OCI-LY3 (cell line): ENCODE measurements at regions not wholly inside any gene's neighbourhood (a gene's known extent, or its start where the extent isn't known, plus 50 kb on each side); places are given as distances from the start of the nearest gene placed in this dataset.

Experiments used
- EZH2phosphoT487 ChIP-seq: fragments of 200-600 bp; shearing (Covaris generic); IDR thresholded peaks from 2 replicates; pipeline ENCODE4 v1.6.1; 2018; ENCODE audit warnings: antibody characterized with exemption, mixed run types, low read depth
- TF ChIP-seq, protein P1 (sequence below): fragments of 200-600, 300-600 bp; sonication (generic); IDR thresholded peaks from 2 replicates; pipeline ENCODE4 v1.5.1; 2014; ENCODE audit warnings: antibody characterized with exemption, low read length, low read depth

GRCh38 chr1:185534801-185535200 lies 199.4 kb upstream of the HMCN1 start:
- TF ChIP-seq, protein P1, sequence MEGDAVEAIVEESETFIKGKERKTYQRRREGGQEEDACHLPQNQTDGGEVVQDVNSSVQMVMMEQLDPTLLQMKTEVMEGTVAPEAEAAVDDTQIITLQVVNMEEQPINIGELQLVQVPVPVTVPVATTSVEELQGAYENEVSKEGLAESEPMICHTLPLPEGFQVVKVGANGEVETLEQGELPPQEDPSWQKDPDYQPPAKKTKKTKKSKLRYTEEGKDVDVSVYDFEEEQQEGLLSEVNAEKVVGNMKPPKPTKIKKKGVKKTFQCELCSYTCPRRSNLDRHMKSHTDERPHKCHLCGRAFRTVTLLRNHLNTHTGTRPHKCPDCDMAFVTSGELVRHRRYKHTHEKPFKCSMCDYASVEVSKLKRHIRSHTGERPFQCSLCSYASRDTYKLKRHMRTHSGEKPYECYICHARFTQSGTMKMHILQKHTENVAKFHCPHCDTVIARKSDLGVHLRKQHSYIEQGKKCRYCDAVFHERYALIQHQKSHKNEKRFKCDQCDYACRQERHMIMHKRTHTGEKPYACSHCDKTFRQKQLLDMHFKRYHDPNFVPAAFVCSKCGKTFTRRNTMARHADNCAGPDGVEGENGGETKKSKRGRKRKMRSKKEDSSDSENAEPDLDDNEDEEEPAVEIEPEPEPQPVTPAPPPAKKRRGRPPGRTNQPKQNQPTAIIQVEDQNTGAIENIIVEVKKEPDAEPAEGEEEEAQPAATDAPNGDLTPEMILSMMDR: no peak
- TF ChIP-seq EZH2phosphoT487: no peak
